Lower leg skin (tissue), 3 donors: ENCODE measurements at regions not wholly inside any gene's neighbourhood (a gene's known extent, or its start where the extent isn't known, plus 50 kb on each side); places are given as distances from the start of the nearest gene placed in this dataset.

Experiments used
- POLR2A ChIP-seq, 2 donors: fragments of 450-650 bp; IDR thresholded peaks; one replicate each; pipeline ENCODE4 v1.6.1; 2016 to 2017; ENCODE audit warnings: antibody characterized with exemption in 2 of 2, mild to moderate bottlenecking in 1 of 2, moderate library complexity in 1 of 2
- TF ChIP-seq, protein P1 (sequence below), 3 donors: fragments of 450-650 bp; IDR thresholded peaks; one replicate each; pipeline ENCODE4 v1.5.1; 2016; ENCODE audit warnings: antibody characterized with exemption in 3 of 3, mild to moderate bottlenecking in 3 of 3, moderate library complexity in 2 of 3

DNA sequence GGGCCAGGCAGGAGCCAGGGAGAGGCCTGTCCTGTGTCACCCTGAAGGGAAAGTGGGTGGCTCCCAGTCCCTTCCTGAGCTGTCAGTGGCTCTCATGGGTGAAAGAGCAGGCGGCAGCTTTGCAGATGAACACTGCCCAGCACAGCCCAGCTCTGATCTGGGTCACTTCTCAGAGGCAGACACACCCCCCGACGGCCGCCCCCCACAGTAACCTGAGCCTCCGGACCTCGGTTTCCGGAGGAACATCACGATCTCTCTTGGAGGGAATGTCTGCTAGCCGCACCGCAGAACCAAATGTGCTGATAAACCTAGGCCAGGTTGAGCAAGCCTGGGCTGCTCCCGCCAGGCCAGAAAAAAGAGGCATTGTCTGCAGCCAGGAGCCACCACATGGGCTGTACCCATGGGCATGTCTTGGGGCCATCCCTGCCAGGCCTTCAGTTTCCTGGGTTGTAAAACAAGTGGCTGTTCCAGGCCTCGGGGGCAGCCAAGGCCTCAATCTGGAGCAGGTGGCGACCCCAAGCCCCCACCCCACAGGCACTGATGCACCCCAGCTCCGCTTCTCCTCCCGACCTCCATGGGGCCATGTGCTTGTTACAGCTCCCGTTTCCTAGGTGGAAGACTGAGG, 57.6 kb downstream of the NCOR2 start:
- TF ChIP-seq, protein P1, sequence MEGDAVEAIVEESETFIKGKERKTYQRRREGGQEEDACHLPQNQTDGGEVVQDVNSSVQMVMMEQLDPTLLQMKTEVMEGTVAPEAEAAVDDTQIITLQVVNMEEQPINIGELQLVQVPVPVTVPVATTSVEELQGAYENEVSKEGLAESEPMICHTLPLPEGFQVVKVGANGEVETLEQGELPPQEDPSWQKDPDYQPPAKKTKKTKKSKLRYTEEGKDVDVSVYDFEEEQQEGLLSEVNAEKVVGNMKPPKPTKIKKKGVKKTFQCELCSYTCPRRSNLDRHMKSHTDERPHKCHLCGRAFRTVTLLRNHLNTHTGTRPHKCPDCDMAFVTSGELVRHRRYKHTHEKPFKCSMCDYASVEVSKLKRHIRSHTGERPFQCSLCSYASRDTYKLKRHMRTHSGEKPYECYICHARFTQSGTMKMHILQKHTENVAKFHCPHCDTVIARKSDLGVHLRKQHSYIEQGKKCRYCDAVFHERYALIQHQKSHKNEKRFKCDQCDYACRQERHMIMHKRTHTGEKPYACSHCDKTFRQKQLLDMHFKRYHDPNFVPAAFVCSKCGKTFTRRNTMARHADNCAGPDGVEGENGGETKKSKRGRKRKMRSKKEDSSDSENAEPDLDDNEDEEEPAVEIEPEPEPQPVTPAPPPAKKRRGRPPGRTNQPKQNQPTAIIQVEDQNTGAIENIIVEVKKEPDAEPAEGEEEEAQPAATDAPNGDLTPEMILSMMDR (IDR thresholded peaks at IDR 0.05) = no peak
- no peak for TF ChIP-seq POLR2A (IDR thresholded peaks at IDR 0.05)
